Pons (tissue), 1 donor: ENCODE measurements at regions not wholly inside any gene's neighbourhood (a gene's known extent, or its start where the extent isn't known, plus 50 kb on each side); places are given as distances from the start of the nearest gene placed in this dataset.

Source experiments
- DNase-seq: peaks from one replicate; pipeline ENCODE4 v3.0.0-alpha.2; 2016; ENCODE audit warnings: low spot score

DNA sequence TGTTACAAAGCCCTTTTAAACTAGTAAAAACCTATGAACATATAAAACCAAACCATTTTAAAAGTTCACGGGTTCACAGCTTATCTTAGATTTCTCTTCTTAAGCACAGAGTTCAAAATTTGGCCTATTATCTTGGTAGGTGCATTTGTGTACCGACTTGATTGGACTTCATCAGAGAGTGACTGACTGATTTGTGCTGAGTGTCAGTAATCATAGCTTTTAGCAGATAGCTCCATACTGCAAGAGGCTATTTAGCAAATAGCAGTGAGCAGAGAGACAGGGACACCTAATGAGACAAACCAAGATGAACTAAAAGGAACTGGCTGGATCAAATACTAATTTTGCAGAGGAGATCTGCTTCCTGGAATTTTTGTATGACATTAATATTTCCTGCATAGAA, 274.5 kb downstream of the PRR16 start:
- no peak for DNase-seq

DNA sequence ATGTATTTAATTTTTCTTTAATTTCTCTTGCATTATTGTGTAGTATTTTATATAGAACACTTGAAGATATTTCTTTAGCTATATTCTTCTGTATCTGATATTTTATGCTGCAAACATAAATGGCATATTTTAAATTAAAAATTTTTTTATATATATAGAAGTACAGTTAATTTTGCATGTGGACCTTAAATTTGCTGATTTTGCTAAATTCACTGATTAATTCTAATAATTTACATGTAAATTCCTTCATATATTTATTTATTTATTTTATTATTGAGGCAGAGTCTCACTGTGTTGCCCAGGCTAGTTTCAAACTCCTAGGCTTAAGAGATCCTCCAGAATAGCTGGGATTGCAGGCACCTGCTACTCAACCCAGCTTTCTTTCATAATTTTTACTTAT, 276.9 kb downstream of the PRR16 start:
- no peak for DNase-seq

DNA sequence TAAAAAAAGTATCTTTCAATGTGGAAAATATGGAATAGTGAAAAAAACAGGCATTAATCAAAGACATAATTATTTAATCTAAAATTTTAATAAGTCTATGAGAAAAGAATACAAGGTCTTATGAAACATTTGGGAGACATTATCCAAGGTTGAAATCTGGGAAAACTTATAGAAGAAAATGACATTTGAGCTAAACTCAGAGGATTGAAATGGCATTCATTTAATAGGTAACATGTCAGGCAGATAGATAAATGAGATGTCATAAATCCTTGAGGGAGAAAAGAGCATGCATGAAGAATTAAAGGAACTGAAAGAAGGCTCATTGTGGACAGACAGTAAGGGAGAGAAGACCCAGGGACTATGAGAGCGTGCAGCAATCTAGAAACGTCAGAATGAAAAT, 284.4 kb downstream of the PRR16 start:
- no peak for DNase-seq

DNA sequence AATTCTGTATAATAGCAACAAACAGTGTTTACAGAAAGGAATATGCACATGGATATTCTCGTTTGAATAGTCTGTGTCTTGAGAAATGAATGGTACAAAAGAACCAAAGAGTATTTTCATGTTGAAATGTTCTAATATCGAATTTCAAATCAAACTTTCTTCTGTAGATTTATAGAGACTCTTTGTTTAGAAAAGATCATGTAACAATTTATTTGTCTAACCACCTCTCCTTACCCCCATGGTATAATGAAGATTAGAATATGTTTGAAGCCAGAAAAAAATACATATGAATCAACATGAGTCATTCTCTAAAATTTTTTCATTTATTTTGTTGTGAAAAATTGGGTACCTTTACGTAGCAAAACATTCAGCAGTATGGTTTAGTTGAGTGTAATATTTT, 285.6 kb downstream of the PRR16 start:
- DNase-seq: no peak

DNA sequence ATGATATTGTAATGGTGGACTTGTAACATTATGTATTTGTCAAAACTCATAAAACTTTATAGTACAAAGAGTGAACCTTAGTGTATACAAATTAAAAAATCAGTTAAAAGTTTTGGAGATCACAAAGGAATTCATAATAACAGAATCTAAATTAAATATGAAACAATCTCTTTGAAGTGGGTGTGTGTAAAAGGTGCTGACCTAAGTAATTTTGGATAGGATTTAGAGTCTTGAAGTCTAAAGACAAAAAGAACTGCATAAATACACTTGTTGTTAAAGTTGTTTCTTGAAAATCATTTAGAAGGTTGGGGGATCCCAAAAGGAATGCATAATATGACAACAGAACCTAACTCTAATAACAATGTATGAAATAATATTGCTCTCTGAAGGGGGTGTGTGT, 295.5 kb downstream of the PRR16 start:
- no peak for DNase-seq

DNA sequence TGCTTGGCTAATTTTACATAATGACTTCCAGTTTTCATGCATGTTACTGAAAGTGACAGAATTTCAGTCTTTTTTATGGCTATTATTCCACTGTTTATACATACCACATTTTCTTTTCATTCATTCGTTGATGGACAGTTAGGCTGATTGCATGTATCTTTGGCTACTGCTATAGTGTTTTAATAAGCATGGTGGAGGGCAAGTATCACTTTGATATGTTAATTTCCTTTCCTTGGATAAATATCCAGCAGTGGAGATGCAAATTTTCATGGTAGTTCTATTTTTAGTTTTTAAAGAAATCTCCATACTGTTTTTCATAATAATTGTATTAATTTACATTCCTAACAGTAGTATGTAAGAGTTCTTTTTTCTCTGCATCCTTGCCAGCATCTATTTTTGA, 297.9 kb downstream of the PRR16 start:
- DNase-seq: no peak

DNA sequence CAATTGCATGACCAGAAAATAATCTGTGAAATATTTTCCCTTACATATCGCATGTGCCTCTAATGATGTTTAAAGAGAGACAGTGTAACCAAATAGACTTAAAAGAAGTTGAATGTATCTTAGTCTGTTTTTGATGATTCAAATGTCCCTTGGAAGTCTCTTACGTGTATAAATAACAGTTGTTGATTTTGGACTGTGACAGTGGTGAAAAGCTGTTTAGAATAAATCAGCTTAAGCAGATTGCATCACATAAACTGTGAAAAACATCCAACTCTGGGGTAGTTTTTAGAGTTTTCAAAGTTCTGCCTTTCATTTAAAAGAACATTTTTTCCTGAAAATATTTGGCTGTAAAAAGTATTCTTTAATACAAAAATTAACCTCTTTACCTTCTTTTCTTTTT, 301.1 kb downstream of the PRR16 start:
- DNase-seq: no peak

DNA sequence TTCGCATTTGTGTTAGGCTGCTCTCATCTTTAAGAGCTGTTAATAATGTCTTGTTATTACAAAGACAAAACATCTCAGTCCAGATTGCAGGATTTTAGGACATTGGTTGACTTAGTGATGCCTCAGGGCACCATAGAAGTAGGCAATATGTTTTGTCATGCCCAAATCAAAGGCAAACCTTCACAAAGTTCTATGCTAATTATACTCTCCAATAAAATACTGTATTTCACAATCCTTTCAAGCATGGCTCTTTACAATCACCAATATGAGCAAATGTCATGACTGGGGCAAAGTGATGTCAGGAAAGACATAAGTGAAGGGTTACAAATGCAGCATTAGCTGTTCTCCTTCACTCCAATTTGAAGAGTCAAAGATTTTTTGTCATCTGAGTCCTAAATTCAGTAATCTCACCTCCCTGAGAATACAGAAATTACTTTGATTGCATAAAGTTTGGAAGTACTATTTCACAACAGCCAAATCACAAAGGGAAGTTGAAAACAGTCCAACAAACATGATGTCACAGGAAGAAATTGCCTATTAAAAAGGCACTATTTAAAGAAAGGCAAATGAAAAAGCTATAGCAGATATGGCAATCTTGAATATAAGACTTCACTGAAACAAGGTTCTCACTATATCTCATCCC, 303.2 kb downstream of the PRR16 start:
- no peak for DNase-seq

DNA sequence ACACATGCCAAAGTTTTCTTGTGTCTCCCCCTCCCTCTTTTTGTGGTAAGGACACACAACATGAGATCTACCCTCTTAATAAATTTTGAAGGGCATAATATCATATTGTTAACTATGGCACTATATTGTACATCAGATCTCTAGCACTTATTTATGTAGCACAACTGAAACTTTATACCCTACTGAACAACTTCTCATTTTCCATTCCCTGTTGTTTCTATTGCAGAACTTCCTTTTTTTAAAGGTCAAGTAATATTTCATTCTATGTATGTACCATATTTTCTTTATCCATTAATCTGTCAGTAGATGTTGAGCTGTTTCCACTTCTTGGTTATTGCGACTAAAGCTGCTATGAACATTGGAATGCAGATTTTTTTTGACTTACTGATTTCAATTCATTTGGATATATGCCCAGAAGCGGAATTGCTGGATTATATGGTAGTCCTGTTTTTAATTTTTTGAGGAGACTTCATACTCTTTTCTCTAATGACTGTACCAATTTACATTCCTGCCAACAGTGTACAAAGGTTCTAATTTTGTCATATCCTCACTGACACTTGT, 305.3 kb downstream of the PRR16 start:
- no peak for DNase-seq

DNA sequence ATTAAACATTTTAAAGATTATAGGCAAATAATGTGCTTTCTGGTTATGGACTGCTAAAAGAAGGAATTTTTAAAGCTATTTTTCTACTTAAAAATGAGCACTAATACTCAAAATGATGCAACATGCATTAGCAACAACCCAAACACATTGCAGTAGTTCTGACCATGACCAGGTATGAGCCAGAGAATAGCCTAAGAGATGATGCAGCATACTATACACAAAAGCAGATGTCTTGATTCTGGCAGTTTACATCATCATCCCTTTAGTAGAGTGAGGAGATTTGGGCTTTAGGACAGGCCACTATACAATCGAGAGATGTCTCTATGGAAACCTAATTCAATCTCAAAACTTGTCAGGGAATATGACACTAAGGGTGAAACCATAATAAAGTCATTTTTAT, 307.1 kb downstream of the PRR16 start:
- no peak for DNase-seq

DNA sequence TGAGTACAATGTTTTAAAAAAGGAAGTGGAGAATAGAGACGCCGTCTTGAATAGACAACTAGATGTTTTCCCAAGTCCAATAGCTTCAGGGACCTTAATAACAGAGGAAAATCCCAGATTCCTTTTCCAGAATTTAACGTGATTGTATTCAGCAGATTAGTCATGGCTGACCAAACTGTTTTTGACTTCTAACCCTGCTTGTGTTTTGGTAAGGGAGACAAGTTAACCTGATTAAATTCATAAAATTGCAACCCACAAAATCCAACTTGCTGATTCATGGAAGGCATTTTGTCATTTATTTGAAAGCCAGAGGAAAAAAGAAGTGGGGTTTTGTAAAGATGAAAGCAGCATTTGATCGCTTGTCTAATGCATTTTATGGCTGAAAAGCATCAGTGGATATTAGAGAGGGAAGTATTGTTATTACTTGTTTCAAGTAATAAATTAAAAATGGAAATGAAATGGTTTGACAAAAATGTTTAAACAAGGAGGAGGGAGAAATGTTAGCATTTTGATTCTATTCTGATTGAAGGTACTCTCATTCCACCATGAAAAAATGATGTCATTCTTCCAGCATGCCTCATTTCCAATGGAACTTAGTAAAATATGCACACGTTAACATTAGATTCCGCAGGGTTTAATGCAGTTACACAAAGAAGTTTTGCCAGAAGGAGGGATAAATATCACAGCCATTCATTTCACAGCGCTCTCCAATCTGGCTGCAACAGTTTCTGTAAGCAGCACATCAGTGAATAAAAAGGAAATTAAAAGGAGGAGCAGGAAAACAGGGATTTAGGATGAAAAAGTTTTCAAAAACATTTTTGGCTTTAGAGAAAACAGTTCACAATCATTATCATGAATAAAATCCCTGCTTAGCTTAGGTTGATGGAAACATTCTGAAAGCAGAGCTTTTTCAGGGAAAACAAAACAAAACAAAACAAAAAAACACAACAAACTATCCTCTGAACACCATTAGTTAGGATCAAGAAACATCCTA, 314.7 kb downstream of the PRR16 start:
- DNase-seq: no peak

DNA sequence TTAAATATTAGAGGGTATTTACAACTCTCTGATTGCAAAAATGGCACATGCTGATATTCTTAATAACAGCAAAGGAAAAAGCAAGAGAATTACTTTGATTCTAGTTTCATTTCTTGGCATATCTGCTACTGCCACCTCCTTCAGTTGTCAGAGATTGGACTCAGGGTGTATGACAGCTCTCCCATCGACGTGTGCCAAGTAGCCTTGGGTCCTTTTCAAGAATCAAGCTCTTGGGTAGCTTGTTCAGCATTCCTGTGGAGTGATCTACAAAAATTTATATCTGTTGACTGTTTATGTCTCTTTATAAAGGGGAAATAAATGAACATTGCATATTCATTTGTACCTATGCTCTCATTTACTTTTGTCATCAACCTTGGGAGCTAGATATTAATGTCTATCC, 315.6 kb downstream of the PRR16 start:
- no peak for DNase-seq

DNA sequence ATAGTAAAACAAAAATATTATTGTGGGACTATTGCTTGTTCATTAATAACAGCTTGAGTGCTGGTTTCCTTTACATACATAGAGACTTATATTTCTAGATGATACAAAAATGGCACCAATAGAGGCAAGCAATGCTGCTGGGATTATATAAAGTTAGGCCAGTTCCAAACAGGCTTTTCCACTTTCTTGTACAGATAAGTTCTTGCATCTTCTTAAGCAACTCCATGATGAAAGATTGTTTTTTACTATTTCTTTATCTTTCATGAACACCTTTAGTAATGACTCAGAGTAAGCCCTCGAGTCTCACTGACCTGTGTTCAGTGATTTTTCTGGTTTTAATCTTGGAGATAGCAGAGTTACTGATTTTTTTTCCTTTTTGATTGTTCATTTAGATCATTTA, 324.4 kb downstream of the PRR16 start:
- DNase-seq: no peak

DNA sequence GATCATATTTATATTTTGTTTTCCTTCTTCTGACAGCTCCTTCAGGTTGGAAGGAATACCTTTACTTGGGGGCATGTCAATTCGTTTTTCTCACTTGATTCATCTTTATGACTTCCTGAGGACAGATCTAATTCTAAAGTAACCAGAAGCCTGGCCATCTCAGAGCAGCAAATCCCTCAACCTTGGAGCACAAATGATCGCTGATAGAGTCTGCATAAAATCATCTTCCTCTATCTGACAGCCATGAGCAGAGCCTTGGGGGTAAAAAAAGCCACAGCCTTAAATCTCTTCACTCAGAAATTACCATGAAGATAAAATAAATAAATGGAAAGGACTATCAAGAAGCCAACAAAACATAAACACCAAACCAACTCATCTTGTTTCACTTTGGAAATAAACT, 325.8 kb downstream of the PRR16 start:
- DNase-seq: no peak

DNA sequence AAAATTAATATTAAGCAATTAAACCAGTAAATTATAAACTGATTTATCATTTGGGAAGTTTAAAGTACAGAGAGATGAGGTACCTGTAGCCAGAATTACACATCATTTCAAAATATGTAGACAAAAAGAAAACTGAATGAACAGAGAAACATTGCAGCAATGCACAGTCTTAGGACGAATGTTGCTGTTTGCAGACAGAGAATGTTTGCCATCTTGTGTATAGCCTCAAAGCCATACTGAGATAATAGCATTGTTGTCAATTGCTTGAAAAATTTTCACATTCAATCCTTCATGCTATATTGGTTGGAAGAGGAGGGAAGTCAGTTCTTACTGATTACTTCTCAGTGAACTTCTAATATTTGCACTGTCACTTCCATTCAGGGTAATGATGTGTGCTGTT, 326.2 kb downstream of the PRR16 start:
- no peak for DNase-seq

DNA sequence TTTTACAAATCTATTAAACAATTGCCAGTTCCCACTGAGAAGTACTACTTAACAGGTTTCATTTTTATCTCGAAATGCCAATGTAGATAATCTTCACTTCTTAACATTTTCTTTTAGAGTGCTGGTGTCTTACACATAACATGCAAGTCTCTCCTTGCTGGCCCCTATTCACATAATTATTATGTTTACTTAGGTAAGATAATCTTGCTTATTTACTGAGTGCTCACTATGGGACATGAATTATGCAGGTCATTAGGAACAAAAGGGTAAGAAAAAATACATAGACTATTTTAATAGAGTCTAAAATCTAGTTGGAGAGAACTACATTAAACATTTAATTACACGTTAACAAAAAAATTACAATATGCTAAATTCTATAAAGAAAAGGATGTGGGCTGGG, 328.4 kb downstream of the PRR16 start:
- DNase-seq: no peak

DNA sequence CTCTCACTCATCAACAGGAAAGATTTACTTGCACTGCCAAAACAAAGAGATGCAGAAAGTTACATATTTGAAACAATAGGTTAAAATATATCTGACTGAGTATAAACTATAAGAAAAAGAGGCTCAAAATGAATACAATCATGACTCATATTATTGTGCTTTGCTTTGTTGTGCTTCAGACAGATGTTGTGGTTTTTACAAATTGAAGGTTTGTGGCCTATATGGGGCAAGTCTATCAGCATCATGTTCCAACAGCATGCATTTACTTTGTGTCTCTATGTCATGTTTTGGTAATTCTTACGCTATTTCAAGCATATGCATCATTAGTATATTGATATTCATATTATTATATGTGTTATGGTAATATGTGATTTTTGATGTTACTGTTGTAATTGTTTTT, 330.0 kb downstream of the PRR16 start:
- no peak for DNase-seq

DNA sequence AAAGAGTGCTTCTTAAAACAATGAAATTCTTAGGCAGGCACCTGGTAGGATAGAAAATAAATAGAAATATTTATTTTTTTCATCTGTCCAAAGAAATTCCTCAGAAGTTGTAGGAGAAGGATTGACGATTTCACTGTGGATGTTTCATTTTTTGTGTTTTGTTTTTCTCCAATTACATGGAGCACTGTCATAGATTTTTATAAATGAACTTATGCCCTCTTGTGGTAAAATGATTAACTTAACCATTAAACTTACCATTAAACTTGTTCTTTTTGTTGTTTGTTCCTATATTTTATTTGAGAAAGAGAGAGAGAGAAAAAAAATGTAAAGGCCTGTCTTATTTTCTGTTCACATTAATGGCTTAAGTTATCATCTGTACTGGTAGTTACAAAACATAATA, 339.2 kb downstream of the PRR16 start:
- peak; percentile 46 for DNase-seq

DNA sequence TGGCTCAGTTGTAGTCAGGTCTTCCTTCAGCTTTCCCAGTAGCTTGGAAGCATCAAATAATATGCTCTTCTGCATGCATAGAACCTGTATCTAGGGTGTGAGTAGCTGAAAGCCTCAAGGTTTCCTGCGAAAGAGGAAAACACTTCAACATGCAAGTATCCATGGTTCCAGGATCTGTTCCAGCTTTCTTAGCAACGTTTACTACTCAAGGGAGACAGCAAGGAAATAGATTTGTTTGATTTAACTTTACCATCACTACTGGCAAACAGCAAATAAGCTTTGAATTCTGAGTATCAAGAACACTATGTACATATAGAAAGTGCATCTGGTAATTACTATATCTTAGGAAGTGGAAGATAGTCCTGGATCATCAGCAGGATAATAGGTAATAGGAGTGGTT, 341.0 kb downstream of the PRR16 start:
- no peak for DNase-seq

DNA sequence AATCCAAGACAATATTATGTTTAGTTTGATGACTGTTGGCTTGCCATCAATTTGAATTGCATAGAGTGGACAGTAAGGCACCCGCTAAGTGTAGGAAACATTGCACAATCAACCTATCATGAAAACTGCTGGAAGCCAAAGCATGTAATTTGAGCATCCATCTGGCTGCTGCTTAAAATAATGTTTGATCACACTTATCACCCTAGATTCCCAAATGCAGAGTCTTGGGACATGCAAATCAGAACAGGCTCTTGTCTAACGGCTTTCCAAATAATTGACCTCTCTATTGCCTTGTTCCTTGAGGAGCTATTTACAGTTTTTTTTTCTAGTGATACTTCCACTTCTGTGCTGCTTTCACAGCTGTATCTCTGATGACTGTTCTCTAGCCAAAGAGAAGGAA, 342.1 kb downstream of the PRR16 start:
- no peak for DNase-seq

DNA sequence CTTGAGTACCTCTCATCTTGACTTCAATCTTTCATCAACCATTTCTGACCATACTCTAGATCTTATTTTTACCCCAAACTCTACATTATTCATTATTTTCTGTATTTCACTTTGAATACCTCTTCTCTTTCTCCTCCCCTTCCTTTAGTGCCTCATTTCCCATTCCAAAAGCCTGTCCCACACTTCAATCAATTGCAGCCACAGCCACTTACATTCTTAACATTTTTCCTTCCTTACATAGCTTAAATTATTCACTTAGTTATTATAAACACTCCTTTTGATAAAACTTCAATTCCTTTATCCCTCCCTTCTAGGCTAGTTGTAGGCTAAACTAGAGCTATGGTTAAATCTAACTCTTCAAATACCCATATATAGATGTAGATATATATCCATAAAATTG, 344.0 kb downstream of the PRR16 start:
- no peak for DNase-seq

DNA sequence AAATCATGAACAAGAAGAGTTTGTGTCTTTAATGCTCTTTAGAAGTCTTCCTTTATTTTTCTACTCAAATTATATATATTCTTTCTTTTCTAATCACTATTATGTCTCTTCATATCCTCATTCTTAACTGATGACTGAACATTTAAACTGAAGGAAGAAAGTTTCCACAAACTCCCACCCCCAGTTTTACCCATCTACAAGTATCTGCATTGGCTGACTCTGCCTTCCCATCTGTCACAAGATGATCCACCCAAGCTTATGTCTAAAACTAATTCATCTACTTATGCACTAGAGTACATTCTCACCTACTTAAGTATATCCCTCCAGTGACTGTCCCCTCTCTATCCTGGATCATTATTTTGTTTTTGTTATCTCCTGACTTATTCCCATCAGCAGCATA, 344.5 kb downstream of the PRR16 start:
- no peak for DNase-seq

DNA sequence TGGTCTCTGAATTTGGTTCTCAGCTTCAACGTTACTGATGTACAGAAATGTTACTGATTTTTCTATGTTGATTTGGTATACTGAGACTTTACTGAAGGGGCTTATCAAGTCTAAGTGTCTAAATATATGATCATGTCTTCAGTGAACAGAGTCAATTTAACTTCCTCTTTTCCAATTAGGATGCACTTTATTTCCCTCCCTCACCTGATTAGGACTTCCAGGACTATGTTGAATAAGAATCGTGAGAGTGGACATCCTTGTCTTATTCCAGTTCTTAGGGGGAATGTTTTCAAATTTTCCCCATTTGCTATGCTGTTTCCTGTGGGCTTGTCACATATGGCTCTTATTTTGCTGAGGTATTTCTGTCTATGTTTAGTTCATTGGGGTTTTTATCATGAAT, 349.5 kb downstream of the PRR16 start:
- DNase-seq: no peak
